ENCODE measurements at regions not wholly inside any gene's neighbourhood (a gene's known extent, or its start where the extent isn't known, plus 50 kb on each side); places are given as distances from the start of the nearest gene placed in this dataset.

DNA sequence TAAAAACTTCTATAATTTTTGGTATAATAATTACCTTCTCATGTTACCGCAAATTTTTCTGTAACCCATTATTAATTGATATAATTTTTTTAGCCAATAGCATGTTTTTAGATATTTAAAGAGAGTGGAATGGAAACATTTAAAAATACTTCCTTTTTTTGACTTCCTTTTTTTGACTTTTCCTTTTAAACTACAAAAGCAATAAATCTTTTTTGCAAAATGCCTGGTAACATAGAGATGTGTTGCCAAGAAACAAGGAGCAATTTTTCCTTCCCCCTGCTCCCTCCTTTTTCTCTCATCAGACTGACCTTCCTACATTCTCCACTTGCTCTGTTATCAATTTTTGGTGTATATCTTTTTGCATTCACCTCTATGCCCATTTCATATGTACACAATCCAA, 666.2 kb downstream of the ADGRL2 start:
- TF ChIP-seq, protein P1, sequence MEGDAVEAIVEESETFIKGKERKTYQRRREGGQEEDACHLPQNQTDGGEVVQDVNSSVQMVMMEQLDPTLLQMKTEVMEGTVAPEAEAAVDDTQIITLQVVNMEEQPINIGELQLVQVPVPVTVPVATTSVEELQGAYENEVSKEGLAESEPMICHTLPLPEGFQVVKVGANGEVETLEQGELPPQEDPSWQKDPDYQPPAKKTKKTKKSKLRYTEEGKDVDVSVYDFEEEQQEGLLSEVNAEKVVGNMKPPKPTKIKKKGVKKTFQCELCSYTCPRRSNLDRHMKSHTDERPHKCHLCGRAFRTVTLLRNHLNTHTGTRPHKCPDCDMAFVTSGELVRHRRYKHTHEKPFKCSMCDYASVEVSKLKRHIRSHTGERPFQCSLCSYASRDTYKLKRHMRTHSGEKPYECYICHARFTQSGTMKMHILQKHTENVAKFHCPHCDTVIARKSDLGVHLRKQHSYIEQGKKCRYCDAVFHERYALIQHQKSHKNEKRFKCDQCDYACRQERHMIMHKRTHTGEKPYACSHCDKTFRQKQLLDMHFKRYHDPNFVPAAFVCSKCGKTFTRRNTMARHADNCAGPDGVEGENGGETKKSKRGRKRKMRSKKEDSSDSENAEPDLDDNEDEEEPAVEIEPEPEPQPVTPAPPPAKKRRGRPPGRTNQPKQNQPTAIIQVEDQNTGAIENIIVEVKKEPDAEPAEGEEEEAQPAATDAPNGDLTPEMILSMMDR (IDR thresholded peaks at IDR 0.05 in 4 of 5, conservative IDR thresholded peaks at IDR 0.05 in 1 of 5) = no peak
- no peak for TF ChIP-seq POLR2A (IDR thresholded peaks at IDR 0.05)
- ATAC-seq (no peak), DNase-seq (no peak)
- Histone ChIP-seq H3K27ac (no peak overlapping the region), H3K4me1 (no peaks in the 10 kb centered on the region), H3K9me3 (no peaks in the 10 kb centered on the region), H3K36me3 (no peaks in the 10 kb centered on the region), H3K27me3 (no peaks in the 10 kb centered on the region), H3K4me3 (no peak overlapping the region)
- in situ Hi-C loops (cut with MboI; ENCODE audit: low sequenced_read_pairs in 4 of 4) = no loop called here
- intact Hi-C loops (cut with DNase I; ENCODE audit: low total_unique reads) = no loop called here

DNA sequence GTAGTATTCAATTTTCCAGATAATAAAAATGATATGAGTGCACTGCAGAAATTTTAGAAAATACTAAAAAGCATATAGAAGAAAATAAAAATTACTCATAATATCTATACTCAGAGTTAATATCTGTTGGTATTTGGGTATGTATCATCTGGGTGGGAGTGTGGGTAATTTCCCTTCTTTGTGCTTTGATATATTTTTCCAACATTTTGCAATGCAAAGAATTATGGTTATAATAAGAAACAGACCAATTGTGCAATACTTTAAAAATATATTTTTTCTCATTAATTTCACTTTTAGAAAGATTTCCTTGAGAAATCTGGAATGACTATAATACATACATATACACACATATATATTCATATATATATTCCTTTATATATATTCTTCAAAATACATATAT, 665.7 kb downstream of the ADGRL2 start:
- no peak for DNase-seq
- intact Hi-C loops (cut with DNase I; ENCODE audit: low total_unique reads) (no loop called here), in situ Hi-C loops (cut with MboI; ENCODE audit: low sequenced_read_pairs in 4 of 4) (no loop called here)
- Histone ChIP-seq H3K9me3 (no peaks in the 10 kb centered on the region), H3K4me3 (no peak overlapping the region), H3K27me3 (no peaks in the 10 kb centered on the region), H3K27ac (no peak overlapping the region), H3K36me3 (no peaks in the 10 kb centered on the region), H3K4me1 (no peaks in the 10 kb centered on the region)
- ATAC-seq = no peak
- TF ChIP-seq, protein P1 (IDR thresholded peaks at IDR 0.05 in 4 of 5, conservative IDR thresholded peaks at IDR 0.05 in 1 of 5) = no peak
- no peak for TF ChIP-seq POLR2A (IDR thresholded peaks at IDR 0.05)

DNA sequence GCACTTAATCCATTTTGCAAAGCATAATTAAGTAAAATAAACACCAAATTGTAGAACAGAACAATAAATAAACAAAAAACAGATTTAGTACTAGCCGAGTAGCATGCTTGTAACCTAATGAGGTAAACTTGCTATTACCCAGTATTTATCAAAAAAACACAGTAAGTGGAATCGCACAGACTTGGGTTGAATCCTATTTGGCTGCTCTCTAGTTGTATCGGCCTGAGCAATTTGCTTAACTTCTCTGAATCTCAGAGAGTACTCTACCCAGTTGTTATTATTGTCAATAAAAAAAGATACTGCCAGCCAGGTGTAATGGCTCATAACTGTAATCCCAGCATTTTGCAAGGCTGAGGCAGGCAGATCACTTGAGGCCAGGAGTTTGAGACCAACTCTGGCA, 664.3 kb downstream of the ADGRL2 start:
- Histone ChIP-seq H3K9me3 (no peaks in the 10 kb centered on the region), H3K27me3 (no peaks in the 10 kb centered on the region), H3K27ac (no peak overlapping the region), H3K4me1 (no peaks in the 10 kb centered on the region), H3K4me3 (no peak overlapping the region), H3K36me3 (no peaks in the 10 kb centered on the region)
- no peak for DNase-seq
- in situ Hi-C loops (cut with MboI; ENCODE audit: low sequenced_read_pairs in 4 of 4) (no loop called here), intact Hi-C loops (cut with DNase I; ENCODE audit: low total_unique reads) (no loop called here)
- TF ChIP-seq, protein P1 (IDR thresholded peaks at IDR 0.05 in 4 of 5, conservative IDR thresholded peaks at IDR 0.05 in 1 of 5) = no peak
- no peak for TF ChIP-seq POLR2A (IDR thresholded peaks at IDR 0.05)
- no peak for ATAC-seq

DNA sequence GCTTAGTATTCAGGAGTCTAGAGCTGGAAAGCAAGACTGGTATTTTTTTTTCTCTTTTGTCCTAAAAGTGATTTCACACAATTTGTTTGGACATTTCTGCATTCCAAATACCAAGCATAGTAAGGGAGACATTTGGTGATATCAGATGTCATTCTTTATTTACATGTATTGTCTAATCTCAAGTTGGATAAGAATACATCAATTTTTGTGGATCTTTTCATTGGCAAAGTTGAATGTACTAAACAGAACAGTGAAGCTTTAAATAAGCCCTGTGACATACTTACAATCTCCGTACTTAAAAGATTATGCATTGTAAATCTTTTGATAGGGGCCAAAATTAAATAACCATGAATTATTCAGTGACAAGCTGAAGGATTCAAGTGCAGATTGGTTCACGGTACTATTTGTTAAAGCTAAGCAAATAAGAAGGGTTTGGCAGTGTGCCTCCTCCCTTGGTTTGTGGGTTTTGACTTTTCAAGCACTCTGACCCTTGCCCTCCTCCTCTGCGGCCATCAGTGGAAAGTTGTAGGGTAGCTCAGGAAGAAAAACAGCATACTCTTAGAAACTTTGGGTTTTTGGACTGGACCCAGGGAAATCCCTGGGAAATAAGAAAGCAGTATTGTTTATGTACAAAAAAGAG, 663.7 kb downstream of the ADGRL2 start:
- no peak overlapping the region for H3K4me3 ChIP-seq
- no peaks in the 10 kb centered on the region for H3K36me3 ChIP-seq
- no peaks in the 10 kb centered on the region for H3K27me3 ChIP-seq
- ATAC-seq (no peak), DNase-seq (no peak)
- H3K27ac ChIP-seq = no peak overlapping the region
- intact Hi-C loops (cut with DNase I; ENCODE audit: low total_unique reads) (no loop called here), in situ Hi-C loops (cut with MboI; ENCODE audit: low sequenced_read_pairs in 4 of 4) (no loop called here)
- no peaks in the 10 kb centered on the region for H3K9me3 ChIP-seq
- H3K4me1 ChIP-seq = no peaks in the 10 kb centered on the region
- TF ChIP-seq POLR2A (IDR thresholded peaks at IDR 0.05) = no peak

DNA sequence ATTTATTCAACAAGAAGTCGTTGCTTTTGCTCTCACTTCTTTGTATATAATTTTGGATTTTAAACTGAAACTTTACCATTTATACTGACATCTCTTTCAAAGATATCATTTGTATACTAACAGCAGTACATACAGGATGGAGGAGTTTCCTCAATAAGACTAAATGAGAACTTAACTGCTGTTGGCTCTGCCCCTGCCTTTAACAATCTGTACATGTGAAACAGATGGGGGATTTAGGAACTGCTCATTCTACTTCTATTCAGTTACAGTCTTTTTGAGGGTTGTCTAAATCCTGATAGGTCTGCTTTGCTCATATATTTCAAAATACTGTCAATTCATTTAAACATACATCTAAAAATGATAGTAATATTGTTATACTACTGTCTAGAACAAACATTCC, 663.2 kb downstream of the ADGRL2 start:
- DNase-seq = no peak
- no peak overlapping the region for H3K27ac ChIP-seq
- H3K4me3 ChIP-seq = no peak overlapping the region
- H3K27me3 ChIP-seq = no peaks in the 10 kb centered on the region
- no peaks in the 10 kb centered on the region for H3K9me3 ChIP-seq
- no peaks in the 10 kb centered on the region for H3K36me3 ChIP-seq
- in situ Hi-C loops (cut with MboI; ENCODE audit: low sequenced_read_pairs in 4 of 4) = no loop called here
- intact Hi-C loops (cut with DNase I; ENCODE audit: low total_unique reads) = no loop called here
- no peak for ATAC-seq
- TF ChIP-seq POLR2A (IDR thresholded peaks at IDR 0.05) = no peak
- TF ChIP-seq, protein P1 (IDR thresholded peaks at IDR 0.05 in 4 of 5, conservative IDR thresholded peaks at IDR 0.05 in 1 of 5) = no peak
- no peaks in the 10 kb centered on the region for H3K4me1 ChIP-seq

Data from gastrocnemius medialis (tissue), 4 donors.